Endothelial cell of umbilical vein (primary cell): ENCODE measurements at regions not wholly inside any gene's neighbourhood (a gene's known extent, or its start where the extent isn't known, plus 50 kb on each side); places are given as distances from the start of the nearest gene placed in this dataset.

ENCODE experiments used
- BruUV-seq: library from RNA; stranded (reverse); fragments of 400-500 nt; replicated peaks from 2 replicates; lab custom pipeline; 2021; lab: Mats Ljungman, UMichigan
- CTCF ChIA-PET: fragments of 300-600, 350-600 bp; sonication (Branson Sonifier 250); formaldehyde crosslinking; loops from one replicate; lab custom pipeline; 2021; ENCODE audit warnings: antibody characterized with exemption, inconsistent platforms; lab: Charles Lee
- POLR2A ChIA-PET: fragments of 300-600, 350-600 bp; sonication (Branson Sonifier 250); formaldehyde crosslinking; loops from one replicate; lab custom pipeline; 2021; ENCODE audit warnings: antibody characterized with exemption, inconsistent platforms; lab: Charles Lee
- DNase-seq: peaks from one replicate; pipeline ENCODE4 v3.0.0-alpha.2; 2011; ENCODE audit warnings: low read depth, low spot score
- FAIRE-seq: peaks from 2 replicates; lab custom pipeline; 2011; peaks lifted over from hg19 to GRCh38; lab: Jason Lieb, UNC
- H2AFZ ChIP-seq: 2 replicates; pipeline ENCODE4 v1.6.0; 2012; ENCODE audit warnings: low read depth, low read length, control low read depth, inconsistent platforms
- H3K27ac ChIP-seq: 2 replicates; pipeline ENCODE4 v1.5.1; 2011; ENCODE audit warnings: low read depth, mild to moderate bottlenecking, control low read depth, low read length, moderate library complexity; ENCODE audit not compliant: insufficient read depth
- H3K27me3 ChIP-seq, 2 experiments: 2 replicates each; pipeline versions ENCODE4 v1.6.0 to v1.6.1; 2011; ENCODE audit warnings: low read length in 2 of 2, mixed read lengths in 1 of 2; ENCODE audit not compliant: control insufficient read depth in 2 of 2, insufficient read depth in 2 of 2
- H3K36me3 ChIP-seq, 2 experiments: 2 replicates in 1 of 2; 3 replicates in 1 of 2; pipeline ENCODE4 v1.5.1; 2011; ENCODE audit warnings: low read length in 2 of 2, mild to moderate bottlenecking in 1 of 2, moderate library complexity in 1 of 2; ENCODE audit not compliant: control insufficient read depth in 2 of 2, insufficient read depth in 2 of 2; ENCODE audit errors: extremely low read depth in 1 of 2
- H3K4me1 ChIP-seq: 3 replicates; pipeline ENCODE4 v1.5.1; 2011; ENCODE audit warnings: mild to moderate bottlenecking, low read length; ENCODE audit not compliant: control insufficient read depth, insufficient read depth; ENCODE audit errors: extremely low read depth
- H3K4me2 ChIP-seq: 2 replicates; pipeline ENCODE4 v1.6.1; 2011; ENCODE audit warnings: low read length, control low read depth, mixed read lengths; ENCODE audit not compliant: insufficient read depth
- H3K4me3 ChIP-seq, 3 experiments: fragments of 200-600 bp in 1 of 3; sonication (generic), shearing (Covaris generic) in 1 of 3; replicated peaks in 1 of 3; 2 replicates each; pipeline ENCODE4 v1.5.1; 2011 to 2016; ENCODE audit warnings: control low read depth in 3 of 3, low read length in 3 of 3, mild to moderate bottlenecking in 2 of 3, inconsistent platforms in 1 of 3, low read depth in 1 of 3, moderate library complexity in 1 of 3; ENCODE audit not compliant: insufficient read depth in 1 of 3
- H3K79me2 ChIP-seq: 2 replicates; pipeline ENCODE4 v1.6.0; 2012; ENCODE audit warnings: low read length, inconsistent platforms; ENCODE audit not compliant: control insufficient read depth, insufficient read depth
- H3K9ac ChIP-seq: replicated peaks from 2 replicates; pipeline ENCODE3; 2011; ENCODE audit warnings: low read length, control low read depth; ENCODE audit not compliant: insufficient read depth; ENCODE audit errors: extremely low read depth
- H3K9me1 ChIP-seq: replicated peaks from 3 replicates; pipeline ENCODE4 v1.6.0; 2011; ENCODE audit warnings: mild to moderate bottlenecking, low read length; ENCODE audit not compliant: control insufficient read depth, insufficient read depth; ENCODE audit errors: extremely low read depth
- H3K9me3 ChIP-seq: replicated peaks from 2 replicates; pipeline ENCODE4 v1.5.1; 2012; ENCODE audit warnings: low read length, inconsistent platforms; ENCODE audit not compliant: control insufficient read depth, insufficient read depth
- H4K20me1 ChIP-seq: replicated peaks from 2 replicates; pipeline ENCODE3; 2011; ENCODE audit warnings: mild to moderate bottlenecking, low read length; ENCODE audit not compliant: control insufficient read depth, insufficient read depth; ENCODE audit errors: extremely low read depth
- CTCF ChIP-seq, 2 donors: IDR thresholded peaks; 1 replicate in 1 of 2; 2 replicates in 1 of 2; pipeline ENCODE4 v1.5.1; 2011; ENCODE audit warnings: low read length in 2 of 2, mild to moderate bottlenecking in 2 of 2, moderate library complexity in 2 of 2, control low read depth in 1 of 2, inconsistent platforms in 1 of 2, low read depth in 1 of 2; ENCODE audit not compliant: insufficient read depth in 1 of 2; ENCODE audit errors: extremely low read depth in 1 of 2
- EZH2 ChIP-seq: IDR thresholded peaks from 2 replicates; pipeline ENCODE4 v1.6.1; 2012; ENCODE audit warnings: borderline replicate concordance, low read depth, mild to moderate bottlenecking, moderate library complexity, low read length, inconsistent platforms; ENCODE audit not compliant: severe bottlenecking
- FOS ChIP-seq: IDR thresholded peaks from 2 replicates; pipeline ENCODE4 v1.6.1; 2011; ENCODE audit warnings: mild to moderate bottlenecking, low read length, moderate library complexity, borderline replicate concordance; ENCODE audit not compliant: insufficient read depth
- GATA2 ChIP-seq: IDR thresholded peaks from 2 replicates; pipeline ENCODE4 v1.7.0; 2011; ENCODE audit warnings: low read depth, mild to moderate bottlenecking, moderate library complexity, mixed read lengths, low read length; ENCODE audit not compliant: insufficient read length, insufficient read depth
- JUN ChIP-seq: IDR thresholded peaks from 2 replicates; pipeline ENCODE4 v1.6.1; 2011; ENCODE audit warnings: borderline replicate concordance, low read depth; ENCODE audit not compliant: insufficient read length, insufficient read depth
- MAX ChIP-seq: IDR thresholded peaks from 2 replicates; pipeline ENCODE4 v1.6.1; 2011; ENCODE audit not compliant: insufficient read depth, insufficient read length
- MYC ChIP-seq: IDR thresholded peaks from one replicate; pipeline ENCODE4 v1.6.1; 2011; ENCODE audit warnings: mild to moderate bottlenecking, low read depth, low read length
- POLR2A ChIP-seq: IDR thresholded peaks from 2 replicates; pipeline ENCODE4 v1.6.1; 2012; ENCODE audit warnings: low read depth, mild to moderate bottlenecking, control low read depth, low read length
- POLR2AphosphoS5 ChIP-seq: IDR thresholded peaks from 2 replicates; pipeline ENCODE4 v1.6.1; 2012; ENCODE audit warnings: low read depth, mild to moderate bottlenecking, control low read depth, low read length, moderate library complexity; ENCODE audit not compliant: insufficient read depth
- dilution Hi-C: fragments of 300-500 bp; cut with MboI; formaldehyde crosslinking; loops from one replicate; pipeline ENCODE4 v1.15.0; 2019; ENCODE audit warnings: low sequenced_read_pairs; ENCODE audit not compliant: extremely low pct_ligation_motif_present
- intact Hi-C: fragments of 100-400 bp; cut with micrococcal nuclease; formaldehyde crosslinking; loops from one replicate; pipeline ENCODE4 v1.10.0; 2022

- Histone ChIP-seq H2AFZ (no peak overlapping the region), H3K9me3 (no peaks in the 10 kb centered on the region), H3K36me3 (no peaks in the 10 kb centered on the region), H3K4me1 (no peaks in the 10 kb centered on the region), H3K4me3 (no peak overlapping the region), H3K27ac (no peak overlapping the region), H3K4me2 (no peak overlapping the region), H3K9me1 (no peaks in the 10 kb centered on the region), H4K20me1 (no peaks in the 10 kb centered on the region), H3K79me2 (no peaks in the 10 kb centered on the region), H3K9ac (no peak overlapping the region), H3K27me3 (peaks cover 8 to 17% of the 10 kb centered on the region in 2 experiments)
- ChIA-PET CTCF (no interaction called here), POLR2A (no interaction called here)
- no peak for DNase-seq
- dilution Hi-C loops: no loop called here
- intact Hi-C loops: no loop called here
- no TSS peak for BruUV-seq
- no peak for FAIRE-seq
- TF ChIP-seq EZH2 (no peak), FOS (no peak), CTCF (IDR thresholded peaks at IDR 0.05; ENCODE audit: extremely low read depth in 1 of 2, insufficient read depth in 1 of 2, low read depth in 1 of 2, low read length in 2 of 2) (no peak), POLR2AphosphoS5 (no peak), GATA2 (no peak), POLR2A (no peak), MYC (no peak), MAX (no peak), JUN (no peak)
These were observed 86.5 kb upstream of the HTATIP2 start for GRCh38 chr11:20277014-20277413.
